Stomach (tissue), 8 donors: ENCODE measurements at regions not wholly inside any gene's neighbourhood (a gene's known extent, or its start where the extent isn't known, plus 50 kb on each side); places are given as distances from the start of the nearest gene placed in this dataset.

ENCODE experiments used
- DNase-seq, 2 donors: peaks; one replicate each; pipeline versions ENCODE4 v3.0.0 to v3.0.0-alpha.2; 2013 to 2019
- H3K27ac ChIP-seq, 5 donors: fragments of 200-600 bp in 4 of 5; sonication (generic) in 4 of 5; one replicate each; pipeline ENCODE4 v1.5.1; 2013 to 2019; ENCODE audit warnings: mild to moderate bottlenecking in 1 of 5, moderate library complexity in 1 of 5
- H3K27me3 ChIP-seq, 3 donors: fragments of 200-600 bp; sonication (generic); one replicate each; pipeline ENCODE4 v1.5.1; 2017 to 2019; ENCODE audit warnings: mixed run types in 1 of 3
- H3K36me3 ChIP-seq, 4 donors: fragments of 200-600 bp; sonication (generic); 1 replicate in 3 of 4; 2 replicates in 1 of 4; pipeline ENCODE4 v1.5.1; 2016 to 2019
- H3K4me1 ChIP-seq, 4 donors: fragments of 200-600 bp; sonication (generic); one replicate each; pipeline ENCODE4 v1.5.1; 2016 to 2019
- H3K4me3 ChIP-seq, 4 donors: fragments of 200-600 bp; sonication (generic) in 3 of 4; one replicate each; pipeline ENCODE4 v1.5.1; 2016 to 2019; ENCODE audit warnings: mild to moderate bottlenecking in 1 of 4
- H3K9me3 ChIP-seq, 4 donors: fragments of 200-600 bp; sonication (generic); one replicate each; pipeline ENCODE4 v1.5.1; 2016 to 2019
- EP300 ChIP-seq: sonication (generic); formaldehyde crosslinking; IDR thresholded peaks from one replicate; pipeline ENCODE4 v1.6.1; 2017; ENCODE audit warnings: antibody characterized with exemption
- POLR2A ChIP-seq, 4 donors: fragments of 450-650 bp; IDR thresholded peaks; one replicate each; pipeline ENCODE4 v1.6.1; 2016; ENCODE audit warnings: antibody characterized with exemption in 4 of 4, control low read depth in 2 of 4, mild to moderate bottlenecking in 1 of 4, moderate library complexity in 1 of 4
- POLR2AphosphoS5 ChIP-seq, 3 donors: sonication (generic); formaldehyde crosslinking; IDR thresholded peaks; one replicate each; pipeline ENCODE4 v1.6.1; 2016; ENCODE audit warnings: antibody characterized with exemption in 3 of 3
- WGBS, 5 donors: extraction: QIAGEN DNeasy Blood & Tissue Kit in 3 of 5; methylation state at CpG; one replicate each; pipeline versions ENCODE4 v1.1.5 to v1.1.7; 2013 to 2018; 5-methylcytosine and 5-hydroxymethylcytosine counted together
- intact Hi-C: fragments of 100-400 bp; cut with DNase I; formaldehyde crosslinking; loops from one replicate; pipeline ENCODE4 v1.15.1; 2023; ENCODE audit warnings: low total_unique reads
- TF ChIP-seq, protein P1 (sequence below), 7 experiments: fragments of 450-650 bp in 4 of 7; fragments of 200-600 bp in 3 of 7; sonication (generic) in 3 of 7; IDR thresholded peaks; one replicate each; pipeline ENCODE4 v1.5.1; 2016 to 2019; ENCODE audit warnings: antibody characterized with exemption in 7 of 7, control low read depth in 2 of 7, mild to moderate bottlenecking in 1 of 7
- donor health status: healthy with polysubstance abuse.
- donor health status: Bipolar disorder and iron deficiency.
- donor health status: healthy.

DNA sequence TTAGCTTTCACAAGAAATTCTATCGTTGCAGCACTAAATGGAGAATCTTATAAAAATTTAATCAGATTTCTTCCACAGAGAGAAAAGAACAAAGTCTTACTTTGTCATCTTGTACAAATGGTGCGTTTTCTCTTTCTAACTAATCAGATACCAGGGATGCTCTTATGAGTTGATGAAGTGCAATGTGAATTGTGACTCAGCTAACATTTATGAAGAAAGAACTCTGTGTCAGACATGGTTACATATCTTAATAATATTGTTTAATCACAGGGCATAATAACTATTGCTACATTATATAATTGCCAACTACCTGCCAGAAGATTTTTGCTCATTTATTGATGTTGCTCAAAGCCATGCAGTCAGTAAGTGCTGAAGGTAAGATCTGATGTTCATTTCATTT is 465.0 kb downstream of the CCDC85A start:
- 81 to 85% (median 83%) methylated on average over 2 of the region's 2 CpGs for WGBS, 5 donors
- Histone ChIP-seq H3K36me3 (no peaks in the 10 kb centered on the region), H3K9me3 (no peaks in the 10 kb centered on the region), H3K4me3 (no peak overlapping the region), H3K27ac (no peak overlapping the region), H3K4me1 (no peaks in the 10 kb centered on the region), H3K27me3 (no peaks in the 10 kb centered on the region)
- intact Hi-C loops = no loop called here
- TF ChIP-seq, protein P1, sequence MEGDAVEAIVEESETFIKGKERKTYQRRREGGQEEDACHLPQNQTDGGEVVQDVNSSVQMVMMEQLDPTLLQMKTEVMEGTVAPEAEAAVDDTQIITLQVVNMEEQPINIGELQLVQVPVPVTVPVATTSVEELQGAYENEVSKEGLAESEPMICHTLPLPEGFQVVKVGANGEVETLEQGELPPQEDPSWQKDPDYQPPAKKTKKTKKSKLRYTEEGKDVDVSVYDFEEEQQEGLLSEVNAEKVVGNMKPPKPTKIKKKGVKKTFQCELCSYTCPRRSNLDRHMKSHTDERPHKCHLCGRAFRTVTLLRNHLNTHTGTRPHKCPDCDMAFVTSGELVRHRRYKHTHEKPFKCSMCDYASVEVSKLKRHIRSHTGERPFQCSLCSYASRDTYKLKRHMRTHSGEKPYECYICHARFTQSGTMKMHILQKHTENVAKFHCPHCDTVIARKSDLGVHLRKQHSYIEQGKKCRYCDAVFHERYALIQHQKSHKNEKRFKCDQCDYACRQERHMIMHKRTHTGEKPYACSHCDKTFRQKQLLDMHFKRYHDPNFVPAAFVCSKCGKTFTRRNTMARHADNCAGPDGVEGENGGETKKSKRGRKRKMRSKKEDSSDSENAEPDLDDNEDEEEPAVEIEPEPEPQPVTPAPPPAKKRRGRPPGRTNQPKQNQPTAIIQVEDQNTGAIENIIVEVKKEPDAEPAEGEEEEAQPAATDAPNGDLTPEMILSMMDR (IDR thresholded peaks at IDR 0.05) = no peak
- TF ChIP-seq EP300 (no peak), POLR2A (IDR thresholded peaks at IDR 0.05) (no peak), POLR2AphosphoS5 (IDR thresholded peaks at IDR 0.05) (no peak)
- no peak for DNase-seq

DNA sequence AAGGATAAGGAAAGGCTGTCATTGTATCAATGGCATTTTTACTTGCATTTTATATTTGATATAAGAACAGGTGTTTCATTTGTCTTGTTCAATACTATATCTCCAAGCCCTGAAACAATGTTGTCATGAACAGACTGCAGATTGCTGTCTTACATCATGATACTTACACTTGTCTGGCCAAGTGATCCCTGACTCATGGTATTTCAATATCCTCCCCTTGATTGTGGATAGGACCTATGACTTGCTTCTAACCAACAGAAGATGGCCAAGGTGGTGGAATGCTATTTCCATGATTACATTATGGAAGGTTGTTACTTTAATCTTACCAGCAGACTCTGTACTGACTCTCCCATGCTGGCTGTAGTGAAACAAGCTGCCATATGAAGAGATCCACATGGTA is 471.1 kb downstream of the CCDC85A start:
- H3K36me3 ChIP-seq = no peaks in the 10 kb centered on the region
- H3K27me3 ChIP-seq = no peaks in the 10 kb centered on the region
- intact Hi-C loops = no loop called here
- no peak overlapping the region for H3K4me3 ChIP-seq
- no peak for DNase-seq
- no peaks in the 10 kb centered on the region for H3K4me1 ChIP-seq
- H3K9me3 ChIP-seq = no peaks in the 10 kb centered on the region
- no peak for TF ChIP-seq EP300
- no peak overlapping the region for H3K27ac ChIP-seq

DNA sequence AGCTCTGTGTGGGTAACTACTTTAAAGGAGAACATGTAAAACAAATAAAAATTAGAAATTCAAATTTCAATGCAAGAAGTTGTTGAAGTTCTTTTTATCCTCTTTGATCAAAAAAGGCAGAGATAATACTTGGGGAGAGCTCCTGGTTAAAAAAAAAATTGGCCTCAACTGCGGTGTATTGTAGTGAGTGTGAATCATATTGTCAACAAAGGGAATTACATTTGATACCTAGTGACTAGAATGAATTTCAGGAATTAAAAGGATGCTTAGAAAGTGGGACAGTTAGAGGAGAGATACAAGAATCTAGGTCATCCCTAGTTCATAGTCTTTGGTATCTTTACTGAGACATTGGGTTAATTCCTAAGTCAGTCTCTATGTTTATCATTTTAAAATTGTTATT is 473.0 kb downstream of the CCDC85A start:
- WGBS, 5 donors = 50 to 76% (median 61%) methylated on average over 1 of the region's 1 CpG
- TF ChIP-seq POLR2A (IDR thresholded peaks at IDR 0.05) (no peak), EP300 (no peak), POLR2AphosphoS5 (IDR thresholded peaks at IDR 0.05) (no peak)
- TF ChIP-seq, protein P1 (IDR thresholded peaks at IDR 0.05) = no peak
- no peaks in the 10 kb centered on the region for H3K9me3 ChIP-seq
- H3K4me1 ChIP-seq = no peaks in the 10 kb centered on the region
- H3K27me3 ChIP-seq = no peaks in the 10 kb centered on the region
- no peak for DNase-seq
- no peaks in the 10 kb centered on the region for H3K36me3 ChIP-seq
- intact Hi-C loops = no loop called here
- H3K27ac ChIP-seq = no peak overlapping the region
- H3K4me3 ChIP-seq = no peak overlapping the region

DNA sequence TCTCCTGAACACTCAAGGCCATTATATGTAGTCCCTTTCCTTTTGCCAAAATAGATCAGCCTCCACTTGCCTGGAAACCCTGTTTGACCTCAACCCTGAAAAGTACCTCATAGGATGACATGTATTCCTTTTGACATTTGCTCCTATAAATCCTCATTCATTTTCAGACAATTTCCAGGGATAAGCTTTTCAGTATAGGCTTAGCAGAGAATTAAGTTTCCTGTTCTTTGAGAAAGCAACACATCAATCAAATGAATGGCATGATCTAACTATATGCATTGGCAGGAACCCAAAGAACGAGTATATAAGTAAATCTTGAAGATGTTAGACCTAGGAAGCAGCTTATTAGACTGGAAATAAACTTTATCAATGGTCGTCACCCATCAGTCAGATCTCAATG is 483.0 kb downstream of the CCDC85A start:
- no peaks in the 10 kb centered on the region for H3K4me1 ChIP-seq
- no peaks in the 10 kb centered on the region for H3K27me3 ChIP-seq
- WGBS, 5 donors = 26 to 38% (median 32%) methylated on average over 2 of the region's 2 CpGs
- no peak overlapping the region for H3K4me3 ChIP-seq
- H3K9me3 ChIP-seq = peaks cover 0 to 8% (median 1%) of the 10 kb centered on the region in 4 donors
- H3K27ac ChIP-seq = no peak overlapping the region
- no peak for DNase-seq
- TF ChIP-seq POLR2AphosphoS5 (IDR thresholded peaks at IDR 0.05) (no peak), EP300 (no peak), POLR2A (IDR thresholded peaks at IDR 0.05) (no peak)
- TF ChIP-seq, protein P1 (IDR thresholded peaks at IDR 0.05) = no peak
- H3K36me3 ChIP-seq = no peaks in the 10 kb centered on the region
- intact Hi-C loops = no loop called here

DNA sequence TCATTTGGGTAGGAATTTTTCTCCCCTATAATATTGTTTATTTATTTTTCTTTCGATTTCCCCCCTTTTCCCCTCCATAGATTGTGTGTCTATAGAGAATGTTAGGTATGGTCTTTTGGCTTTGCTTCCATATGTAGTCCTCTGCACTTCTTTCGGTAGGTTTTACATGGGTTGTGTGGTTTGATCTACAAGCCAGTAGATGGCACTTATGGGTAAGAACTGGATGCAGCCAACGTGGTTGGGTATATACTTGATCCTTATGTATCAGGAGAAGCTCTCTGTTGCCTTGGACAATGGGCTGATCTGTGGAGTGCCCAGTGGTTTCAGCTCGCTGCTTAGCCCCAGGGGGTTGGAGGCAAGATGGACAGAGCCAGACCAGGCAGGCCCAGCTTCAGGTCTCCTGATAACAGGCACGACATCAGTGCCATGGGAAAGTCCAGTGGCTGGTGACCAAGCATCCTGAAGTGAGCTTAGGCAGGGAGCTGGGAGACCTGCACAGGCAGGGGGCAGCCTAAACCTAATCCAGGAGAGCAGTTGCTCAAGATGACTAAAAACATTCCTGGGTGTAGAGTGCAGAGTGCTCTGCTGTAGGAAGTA is 488.3 kb downstream of the CCDC85A start:
- WGBS, 5 donors = 51 to 67% (median 63%) methylated on average over 5 of the region's 5 CpGs
- no peaks in the 10 kb centered on the region for H3K27me3 ChIP-seq
- peaks cover 6 to 24% (median 20%) of the 10 kb centered on the region in 4 donors for H3K9me3 ChIP-seq
- no peak for DNase-seq
- TF ChIP-seq EP300 (no peak), POLR2AphosphoS5 (IDR thresholded peaks at IDR 0.05) (no peak), POLR2A (IDR thresholded peaks at IDR 0.05) (no peak)
- TF ChIP-seq, protein P1 (IDR thresholded peaks at IDR 0.05) = no peak
- intact Hi-C loops = no loop called here
- H3K4me1 ChIP-seq = no peaks in the 10 kb centered on the region
- H3K4me3 ChIP-seq = no peak overlapping the region
- H3K27ac ChIP-seq = no peak overlapping the region
- H3K36me3 ChIP-seq = no peaks in the 10 kb centered on the region
